ENCODE measurements at regions not wholly inside any gene's neighbourhood (a gene's known extent, or its start where the extent isn't known, plus 50 kb on each side); places are given as distances from the start of the nearest gene placed in this dataset.

DNA sequence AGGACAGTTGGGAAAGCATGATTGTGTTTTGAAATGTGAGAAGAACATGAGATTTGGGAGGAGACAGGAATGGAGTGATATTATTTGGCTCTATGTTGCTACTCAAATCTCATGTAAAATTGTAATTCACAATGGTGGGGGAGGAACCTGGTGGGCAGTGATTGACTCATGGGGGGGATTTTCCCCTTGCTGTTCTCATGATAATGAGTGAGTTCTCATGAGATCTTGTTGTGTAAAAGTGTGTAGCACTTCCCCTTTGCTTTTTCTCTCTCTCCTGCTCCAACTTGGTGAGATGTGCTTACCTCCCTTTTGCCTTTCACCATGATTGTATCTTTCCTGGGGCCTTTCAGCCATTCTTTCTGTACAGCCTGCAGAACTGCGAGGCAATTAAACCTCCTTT is 1261.0 kb upstream of the ATXN8OS start:
- no peak for DNase-seq (ENCODE audit: low read depth)
- no peak for TF ChIP-seq CTCF (IDR thresholded peaks at IDR 0.05; ENCODE audit: low read depth, low read length, missing control alignments)
- H3K4me3 ChIP-seq (ENCODE audit: low read depth, low read length), result no peak overlapping the region

DNA sequence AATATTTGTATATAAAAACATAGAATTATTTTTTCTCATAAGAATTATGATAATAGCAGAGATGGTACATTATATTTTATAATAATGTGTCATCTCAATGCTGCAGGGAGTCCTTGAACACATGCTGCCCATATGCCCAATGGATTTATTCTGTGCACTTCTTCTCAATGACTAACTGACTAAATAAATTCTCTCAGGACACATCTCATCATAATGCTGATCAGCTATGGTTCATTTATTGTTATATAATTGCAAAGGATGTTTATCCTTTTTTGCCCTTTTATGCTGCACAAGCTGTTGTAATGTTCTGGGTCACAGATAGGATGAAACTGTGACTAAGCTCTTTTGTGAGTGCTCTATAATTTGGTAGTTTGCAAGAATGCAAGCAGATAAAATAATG is 1273.3 kb upstream of the ATXN8OS start:
- no peak for TF ChIP-seq CTCF (IDR thresholded peaks at IDR 0.05; ENCODE audit: low read depth, low read length, missing control alignments)

GRCh38 chr13:68816715-68817114 is 1290.9 kb upstream of the ATXN8OS start:
- no peak overlapping the region for H3K4me3 ChIP-seq (ENCODE audit: low read depth, low read length)
- TF ChIP-seq CTCF (IDR thresholded peaks at IDR 0.05; ENCODE audit: low read depth, low read length, missing control alignments), result no peak
- no peak for DNase-seq (ENCODE audit: low read depth)

More for the DNA sequence above, 1273.3 kb upstream of the ATXN8OS start:
- DNase-seq (ENCODE audit: low read depth), result no peak
- H3K4me3 ChIP-seq (ENCODE audit: low read depth, low read length), result no peak overlapping the region

DNA sequence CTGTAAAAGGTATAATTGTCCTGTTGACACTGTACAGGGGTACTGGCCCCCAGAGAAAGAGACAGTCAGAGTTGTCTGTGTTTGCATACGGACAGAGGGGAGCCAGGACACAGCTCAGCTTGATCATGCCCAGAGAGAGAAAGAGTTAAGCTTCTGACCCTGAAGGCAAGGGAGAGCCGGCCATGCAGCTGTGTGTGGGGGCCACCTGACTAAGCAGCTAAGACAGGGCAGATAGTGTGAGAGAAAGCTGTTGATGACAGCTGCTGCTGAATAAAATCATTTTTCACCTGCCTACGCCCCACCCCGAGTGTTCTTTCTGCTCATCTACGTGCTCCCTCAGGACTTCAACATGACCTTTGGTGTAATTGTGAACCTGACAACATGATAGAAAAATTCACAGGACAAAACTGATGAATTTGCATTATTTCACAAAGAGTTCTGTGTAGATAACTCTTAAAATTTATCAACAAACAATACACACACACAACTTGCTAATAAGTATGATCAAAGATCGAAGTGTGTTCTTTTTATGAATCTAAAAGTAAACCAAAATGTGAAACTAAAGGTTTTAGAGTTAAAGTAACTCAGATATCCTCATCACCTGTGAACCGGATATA is 1294.3 kb upstream of the ATXN8OS start:
- no peak for TF ChIP-seq CTCF (IDR thresholded peaks at IDR 0.05; ENCODE audit: low read depth, low read length, missing control alignments)
- no peak overlapping the region for H3K4me3 ChIP-seq (ENCODE audit: low read depth, low read length)
- no peak for DNase-seq (ENCODE audit: low read depth)

DNA sequence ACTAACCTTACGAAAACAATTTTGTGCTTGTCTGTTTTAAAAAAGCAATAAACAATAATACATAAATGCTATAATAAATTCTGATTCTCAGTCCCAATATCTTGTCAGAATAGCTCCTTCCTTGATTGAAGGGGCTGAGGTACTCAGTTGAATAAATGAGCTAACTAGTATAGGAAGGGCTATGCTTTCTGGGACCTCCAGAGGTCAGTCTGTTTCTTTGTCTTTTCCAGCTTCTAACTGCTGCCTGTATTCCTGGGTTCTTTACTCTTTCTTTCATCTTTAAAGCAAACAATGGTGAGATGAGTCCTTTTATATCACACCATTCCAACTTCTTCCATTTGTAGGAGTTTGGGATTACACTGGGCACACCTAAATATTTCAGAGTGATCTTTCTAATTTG is 1297.0 kb upstream of the ATXN8OS start:
- TF ChIP-seq CTCF (IDR thresholded peaks at IDR 0.05; ENCODE audit: low read depth, low read length, missing control alignments), result no peak
- no peak overlapping the region for H3K4me3 ChIP-seq (ENCODE audit: low read depth, low read length)
- no peak for DNase-seq (ENCODE audit: low read depth)

DNA sequence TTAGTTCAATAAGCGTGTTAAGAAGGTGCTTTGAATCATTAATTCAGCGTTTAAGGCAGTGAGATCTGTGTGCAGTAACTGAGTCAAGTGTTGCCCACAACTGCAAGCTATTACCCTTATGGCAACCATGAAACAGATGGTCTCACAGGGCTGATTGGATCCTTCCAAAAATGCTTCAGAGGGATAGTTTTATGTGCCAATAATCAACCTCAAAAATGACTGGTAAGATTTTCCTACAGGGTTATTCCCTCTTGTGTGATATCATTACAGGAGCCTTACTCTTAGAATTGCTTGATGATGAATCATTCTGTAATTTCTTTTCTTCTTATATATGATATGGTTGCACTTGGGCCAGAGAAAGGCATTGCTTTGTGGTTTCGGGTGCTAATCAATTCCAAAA is 1299.2 kb upstream of the ATXN8OS start:
- H3K4me3 ChIP-seq (ENCODE audit: low read depth, low read length), result no peak overlapping the region
- no peak for DNase-seq (ENCODE audit: low read depth)
- no peak for TF ChIP-seq CTCF (IDR thresholded peaks at IDR 0.05; ENCODE audit: low read depth, low read length, missing control alignments)

DNA sequence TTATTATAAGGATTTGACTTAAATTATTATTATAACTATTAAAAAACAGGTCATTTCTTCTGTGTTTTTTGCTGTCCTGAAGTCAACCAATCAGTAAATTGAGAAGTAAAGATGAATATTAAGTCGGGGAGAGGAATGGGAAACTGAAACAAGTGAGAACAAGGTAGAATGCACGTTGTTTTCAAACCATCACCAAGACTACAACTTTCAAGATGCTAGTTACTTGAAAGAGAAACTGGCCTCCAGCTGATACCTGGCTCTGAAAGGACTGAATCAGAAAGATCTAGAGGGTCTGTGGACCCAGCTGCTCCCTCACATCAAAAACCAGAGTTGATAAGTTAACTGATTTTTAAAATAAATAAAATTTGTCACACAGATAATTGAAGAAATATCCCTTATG is 1301.5 kb upstream of the ATXN8OS start:
- H3K4me3 ChIP-seq (ENCODE audit: low read depth, low read length), result no peak overlapping the region
- TF ChIP-seq CTCF (IDR thresholded peaks at IDR 0.05; ENCODE audit: low read depth, low read length, missing control alignments), result no peak
- DNase-seq (ENCODE audit: low read depth), result no peak

Measured in GM12864 (cell line).